Prostate gland (tissue), 2 donors: ENCODE measurements at regions not wholly inside any gene's neighbourhood (a gene's known extent, or its start where the extent isn't known, plus 50 kb on each side); places are given as distances from the start of the nearest gene placed in this dataset.
"Not testable (repeated sequence)": the region's sequence is repeated elsewhere in the genome, so short reads cannot be mapped to it uniquely, and the experiment has no call there.

Source experiments
- DNase-seq: peaks from one replicate; pipeline ENCODE4 v3.0.0-alpha.2; 2019; ENCODE audit warnings: low spot score
- H3K27ac ChIP-seq, 2 donors: fragments of 200-600 bp; sonication (generic); 2 replicates each; pipeline ENCODE4 v1.5.1; 2017 to 2019
- H3K27me3 ChIP-seq: fragments of 200-600 bp; sonication (generic); replicated peaks from 2 replicates; pipeline ENCODE4 v1.5.1; 2019; ENCODE audit not compliant: insufficient read depth
- H3K36me3 ChIP-seq, 2 donors: fragments of 200-600 bp; sonication (generic); 1 replicate in 1 of 2; 2 replicates in 1 of 2; pipeline versions ENCODE4 v1.5.1 to v1.8.1; 2017 to 2019
- H3K4me1 ChIP-seq: fragments of 200-600 bp; sonication (generic); replicated peaks from 2 replicates; pipeline ENCODE4 v1.5.1; 2019
- H3K4me3 ChIP-seq, 2 donors: fragments of 200-600 bp; sonication (generic); 2 replicates each; pipeline ENCODE4 v1.5.1; 2017 to 2019
- H3K9me3 ChIP-seq: fragments of 200-600 bp; sonication (generic); 2 replicates; pipeline ENCODE4 v1.5.1; 2017
- CTCF ChIP-seq, 4 experiments: fragments of 200-600 bp in 2 of 4; fragments of 450-650 bp in 2 of 4; sonication (generic) in 2 of 4; IDR thresholded peaks; 1 replicate in 3 of 4; 2 replicates in 1 of 4; pipeline ENCODE4 v1.5.1; 2016 to 2019; ENCODE audit warnings: antibody characterized with exemption in 4 of 4, mild to moderate bottlenecking in 2 of 4, moderate library complexity in 2 of 4
- POLR2A ChIP-seq: fragments of 450-650 bp; IDR thresholded peaks from one replicate; pipeline ENCODE4 v1.6.1; 2016; ENCODE audit warnings: antibody characterized with exemption, mild to moderate bottlenecking
- POLR2AphosphoS5 ChIP-seq: sonication (generic); formaldehyde crosslinking; IDR thresholded peaks from one replicate; pipeline ENCODE4 v1.6.1; 2017; ENCODE audit warnings: antibody characterized with exemption
- WGBS: methylation state at CpG from one replicate; pipeline ENCODE4 v1.1.5; 2018; 5-methylcytosine and 5-hydroxymethylcytosine counted together
- intact Hi-C: fragments of 100-400 bp; cut with DNase I; formaldehyde crosslinking; loops from one replicate; pipeline ENCODE4 v1.14.2; 2022

GRCh38 chr2:9721344-9721743 lies 90.5 kb upstream of the YWHAQ start:
- Histone ChIP-seq H3K4me1 (no peaks in the 10 kb centered on the region), H3K9me3 (no peaks in the 10 kb centered on the region), H3K27ac (no peak overlapping the region), H3K27me3 (no peaks in the 10 kb centered on the region), H3K36me3 (no peaks in the 10 kb centered on the region), H3K4me3 (no peak overlapping the region)
- no peak for TF ChIP-seq POLR2AphosphoS5
- no peak for TF ChIP-seq POLR2A
- no peak for TF ChIP-seq CTCF (IDR thresholded peaks at IDR 0.05)
- 68% methylated on average over 7 of the region's 7 CpGs for WGBS
- DNase-seq = no peak
- intact Hi-C loops = no loop called here

- no peak for DNase-seq
- Histone ChIP-seq H3K4me1 (no peaks in the 10 kb centered on the region), H3K27ac (no peak overlapping the region), H3K27me3 (no peaks in the 10 kb centered on the region), H3K4me3 (no peak overlapping the region), H3K36me3 (no peaks in the 10 kb centered on the region), H3K9me3 (no peaks in the 10 kb centered on the region)
- intact Hi-C loops = no loop called here
- 88% methylated on average over 4 of the region's 4 CpGs for WGBS
- no peak for TF ChIP-seq CTCF (IDR thresholded peaks at IDR 0.05)
- no peak for TF ChIP-seq POLR2AphosphoS5
- no peak for TF ChIP-seq POLR2A
Observed at GRCh38 chr2:9722451-9722850, 91.7 kb upstream of the YWHAQ start.

GRCh38 chr2:9724565-9724964 lies 93.8 kb upstream of the YWHAQ start:
- H3K36me3 ChIP-seq = no peaks in the 10 kb centered on the region
- intact Hi-C loops = no loop called here
- H3K27ac ChIP-seq = no peak overlapping the region
- no peak for DNase-seq
- no peaks in the 10 kb centered on the region for H3K9me3 ChIP-seq
- H3K27me3 ChIP-seq = no peaks in the 10 kb centered on the region
- H3K4me3 ChIP-seq = no peak overlapping the region
- 88% methylated on average over 11 of the region's 11 CpGs for WGBS
- TF ChIP-seq CTCF (IDR thresholded peaks at IDR 0.05) (no peak), POLR2AphosphoS5 (no peak)
- no peaks in the 10 kb centered on the region for H3K4me1 ChIP-seq

- H3K4me3 ChIP-seq = no peak overlapping the region
- intact Hi-C loops = no loop called here
- no peaks in the 10 kb centered on the region for H3K9me3 ChIP-seq
- no peak for TF ChIP-seq CTCF (IDR thresholded peaks at IDR 0.05)
- no peak for TF ChIP-seq POLR2A
- TF ChIP-seq POLR2AphosphoS5 = no peak
- no peaks in the 10 kb centered on the region for H3K27me3 ChIP-seq
- H3K27ac ChIP-seq = no peak overlapping the region
- no peaks in the 10 kb centered on the region for H3K4me1 ChIP-seq
- H3K36me3 ChIP-seq = no peaks in the 10 kb centered on the region
- DNase-seq = no peak
- 84% methylated on average over 14 of the region's 14 CpGs for WGBS
Observed at GRCh38 chr2:9725106-9725505, 94.3 kb upstream of the YWHAQ start.

GRCh38 chr2:9726016-9726415 lies 95.2 kb upstream of the YWHAQ start:
- H3K36me3 ChIP-seq, H3K9me3 ChIP-seq, H3K27ac ChIP-seq, H3K27me3 ChIP-seq, DNase-seq, intact Hi-C loops, H3K4me1 ChIP-seq, H3K4me3 ChIP-seq: not testable (repeated sequence)
- WGBS = 93% methylated on average over 3 of the region's 3 CpGs

- whole genome bisulfite sequencing = 82% methylated on average over 4 of the region's 4 CpGs
Observed at GRCh38 chr2:9730523-9730922, 99.7 kb upstream of the YWHAQ start.

More at GRCh38 chr2:9730523-9730922, 99.7 kb upstream of the YWHAQ start:
- H3K27ac ChIP-seq, H3K36me3 ChIP-seq, H3K4me3 ChIP-seq, H3K4me1 ChIP-seq, intact Hi-C loops, DNase-seq, H3K9me3 ChIP-seq, H3K27me3 ChIP-seq: not testable (repeated sequence)
